Suprapubic skin (tissue), 3 donors: ENCODE measurements at regions not wholly inside any gene's neighbourhood (a gene's known extent, or its start where the extent isn't known, plus 50 kb on each side); places are given as distances from the start of the nearest gene placed in this dataset.

ENCODE experiments used
- POLR2AphosphoS5 ChIP-seq, 3 donors: sonication (generic); formaldehyde crosslinking; IDR thresholded peaks; one replicate each; pipeline ENCODE4 v1.6.1; 2017; ENCODE audit warnings: antibody characterized with exemption in 3 of 3
- TF ChIP-seq, protein P1 (sequence below), 2 donors: fragments of 200-600 bp in 1 of 2; fragments of 450-650 bp in 1 of 2; sonication (generic) in 1 of 2; IDR thresholded peaks; one replicate each; pipeline ENCODE4 v1.5.1; 2016 to 2019; ENCODE audit warnings: antibody characterized with exemption in 2 of 2, mild to moderate bottlenecking in 1 of 2, moderate library complexity in 1 of 2

DNA sequence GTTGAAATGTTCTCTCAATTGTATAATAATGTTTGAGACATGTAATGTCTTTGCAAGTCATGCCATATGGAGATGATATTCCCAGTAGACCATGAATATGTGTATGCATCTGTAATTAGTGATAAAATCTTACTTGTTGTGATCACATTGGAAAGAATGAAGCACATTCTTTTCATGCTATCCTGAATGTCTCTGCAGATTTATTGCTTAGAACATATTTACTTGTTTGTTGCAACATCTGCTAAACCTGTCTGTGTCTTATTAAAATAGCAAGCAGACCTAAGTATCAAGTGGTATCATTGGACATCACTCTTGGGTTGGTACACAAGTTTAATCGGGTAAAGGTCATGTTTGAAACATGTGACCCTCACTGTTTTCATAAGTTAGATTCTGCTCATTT is 265.5 kb upstream of the CD180 start:
- no peak for TF ChIP-seq POLR2AphosphoS5 (IDR thresholded peaks at IDR 0.05)
- TF ChIP-seq, protein P1, sequence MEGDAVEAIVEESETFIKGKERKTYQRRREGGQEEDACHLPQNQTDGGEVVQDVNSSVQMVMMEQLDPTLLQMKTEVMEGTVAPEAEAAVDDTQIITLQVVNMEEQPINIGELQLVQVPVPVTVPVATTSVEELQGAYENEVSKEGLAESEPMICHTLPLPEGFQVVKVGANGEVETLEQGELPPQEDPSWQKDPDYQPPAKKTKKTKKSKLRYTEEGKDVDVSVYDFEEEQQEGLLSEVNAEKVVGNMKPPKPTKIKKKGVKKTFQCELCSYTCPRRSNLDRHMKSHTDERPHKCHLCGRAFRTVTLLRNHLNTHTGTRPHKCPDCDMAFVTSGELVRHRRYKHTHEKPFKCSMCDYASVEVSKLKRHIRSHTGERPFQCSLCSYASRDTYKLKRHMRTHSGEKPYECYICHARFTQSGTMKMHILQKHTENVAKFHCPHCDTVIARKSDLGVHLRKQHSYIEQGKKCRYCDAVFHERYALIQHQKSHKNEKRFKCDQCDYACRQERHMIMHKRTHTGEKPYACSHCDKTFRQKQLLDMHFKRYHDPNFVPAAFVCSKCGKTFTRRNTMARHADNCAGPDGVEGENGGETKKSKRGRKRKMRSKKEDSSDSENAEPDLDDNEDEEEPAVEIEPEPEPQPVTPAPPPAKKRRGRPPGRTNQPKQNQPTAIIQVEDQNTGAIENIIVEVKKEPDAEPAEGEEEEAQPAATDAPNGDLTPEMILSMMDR (IDR thresholded peaks at IDR 0.05) = no peak
